EL (cell line): ENCODE measurements at regions not wholly inside any gene's neighbourhood (a gene's known extent, or its start where the extent isn't known, plus 50 kb on each side); places are given as distances from the start of the nearest gene placed in this dataset.
A peak's percentile ranks its signal among the peaks of the same experiment; 100 is the strongest.
"Not testable (repeated sequence)": the region's sequence is repeated elsewhere in the genome, so short reads cannot be mapped to it uniquely, and the experiment has no call there.

ENCODE experiments used
- DNase-seq: peaks from one replicate; pipeline ENCODE4 v3.0.0-alpha.2; 2016

GRCh38 chr10:36540611-36541010 lies 584.8 kb upstream of the ANKRD30A start:
- DNase-seq: no peak

GRCh38 chr10:36538953-36539586 lies 586.3 kb upstream of the ANKRD30A start:
- peak; percentile 51 for DNase-seq

- peak; percentile 83 for DNase-seq
Measured at GRCh38 chr10:36534471-36535002, 590.9 kb upstream of the ANKRD30A start.

DNA sequence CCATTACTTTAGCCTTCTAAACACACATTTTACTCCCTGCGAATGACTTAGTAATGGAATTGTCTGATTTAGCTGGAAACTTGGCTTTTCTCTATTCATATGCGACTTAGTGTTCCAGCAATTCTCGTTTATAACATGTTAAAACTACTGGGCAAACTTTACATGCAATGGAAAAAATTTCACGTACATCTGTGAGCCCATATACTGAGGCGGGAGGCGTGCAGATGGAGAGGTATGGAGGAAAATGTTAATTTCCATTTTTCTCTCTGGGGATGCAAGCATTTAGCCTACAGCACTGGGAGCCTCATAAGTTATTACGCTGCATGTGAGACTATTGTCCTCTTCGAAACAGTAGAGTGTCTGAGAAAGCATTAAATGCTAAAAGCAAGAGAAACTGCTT lies 591.5 kb upstream of the ANKRD30A start:
- no peak for DNase-seq

- DNase-seq: no peak
Measured at GRCh38 chr10:36533316-36533715, 592.1 kb upstream of the ANKRD30A start.

DNA sequence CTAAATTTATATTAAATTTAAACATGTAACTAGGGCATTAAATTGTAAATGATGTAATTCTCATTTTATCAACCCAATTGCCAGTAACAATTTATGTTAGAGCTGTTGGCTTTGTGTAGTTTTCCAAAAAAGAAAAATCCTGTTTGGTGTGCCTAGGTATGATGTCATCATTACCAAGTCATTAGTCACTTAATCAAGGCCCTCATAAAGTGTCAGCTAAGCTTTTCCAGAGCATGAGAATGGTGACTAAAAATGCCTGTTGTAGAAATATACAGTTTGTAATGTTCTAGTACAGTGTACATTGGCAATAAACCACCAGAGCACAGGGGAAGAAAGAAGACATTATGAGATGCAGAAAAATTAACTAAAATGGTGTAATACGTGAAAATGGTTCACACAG lies 593.8 kb upstream of the ANKRD30A start:
- DNase-seq: peak; percentile 24

DNA sequence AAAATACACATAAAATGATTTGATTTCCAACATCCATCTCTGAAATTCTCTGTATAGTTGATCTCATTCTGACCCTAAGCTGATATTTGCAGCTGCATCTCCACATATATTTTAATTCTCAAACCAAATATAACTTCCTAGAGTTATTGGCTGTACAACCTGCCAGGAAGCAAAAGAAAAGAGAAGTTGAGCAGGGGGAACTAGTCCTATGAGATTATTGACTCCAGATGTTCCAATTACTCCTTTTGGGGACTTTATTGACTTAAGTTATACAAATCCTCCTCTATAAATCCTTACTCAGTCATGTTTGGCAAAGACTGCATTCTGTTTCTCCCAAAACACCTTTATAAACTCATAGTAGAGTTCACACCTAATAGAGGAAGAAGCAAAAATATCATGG lies 599.4 kb upstream of the ANKRD30A start:
- no peak for DNase-seq

DNA sequence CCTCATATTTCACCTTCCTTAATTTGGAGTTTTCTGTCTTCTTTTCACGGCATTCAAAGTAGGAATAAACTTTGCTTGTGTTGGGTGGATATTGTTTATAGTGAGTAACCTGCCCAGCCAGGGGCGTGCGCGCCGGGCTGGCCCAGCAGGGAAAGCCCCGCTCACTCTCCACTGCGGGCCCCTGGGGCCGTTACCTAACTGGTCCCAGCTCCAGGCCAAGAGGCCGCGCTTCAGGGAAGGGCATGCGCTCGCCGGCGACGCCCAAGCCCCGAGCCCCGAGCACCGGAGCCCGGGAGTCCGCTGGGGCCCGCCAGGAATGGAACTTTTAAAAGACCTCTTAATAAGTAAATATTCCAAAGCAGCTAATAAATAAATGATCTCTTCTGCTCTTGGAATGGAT lies 601.3 kb upstream of the ANKRD30A start:
- DNase-seq: not testable (repeated sequence)

- no peak for DNase-seq
Measured at GRCh38 chr10:36519909-36520308, 605.5 kb upstream of the ANKRD30A start.

- no peak for DNase-seq
Measured at GRCh38 chr10:36516281-36516680, 609.1 kb upstream of the ANKRD30A start.

GRCh38 chr10:36515319-36515718 lies 610.1 kb upstream of the ANKRD30A start:
- DNase-seq: no peak

DNA sequence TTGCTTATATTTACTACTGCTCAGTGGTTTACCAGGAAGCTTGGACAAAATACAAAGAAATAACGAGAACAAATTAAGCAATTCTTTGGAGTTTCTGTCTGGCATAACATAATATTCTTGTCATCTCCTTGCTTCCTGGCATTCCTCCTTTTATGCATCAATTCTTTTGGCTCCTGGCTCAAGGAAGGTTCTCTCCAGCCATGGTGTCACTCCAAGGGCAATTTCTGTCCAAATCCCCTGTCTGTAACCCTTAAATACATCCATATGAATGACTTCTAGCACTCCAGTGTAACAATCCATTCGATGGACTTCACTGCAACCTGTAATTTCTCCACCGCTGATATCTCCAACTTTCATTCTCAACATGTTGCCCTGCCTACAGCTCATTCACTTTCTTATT lies 617.7 kb upstream of the ANKRD30A start:
- DNase-seq: no peak

GRCh38 chr10:36506697-36507496 lies 618.5 kb upstream of the ANKRD30A start:
- no peak for DNase-seq

- DNase-seq: no peak
Measured at GRCh38 chr10:36506261-36506660, 619.1 kb upstream of the ANKRD30A start.

DNA sequence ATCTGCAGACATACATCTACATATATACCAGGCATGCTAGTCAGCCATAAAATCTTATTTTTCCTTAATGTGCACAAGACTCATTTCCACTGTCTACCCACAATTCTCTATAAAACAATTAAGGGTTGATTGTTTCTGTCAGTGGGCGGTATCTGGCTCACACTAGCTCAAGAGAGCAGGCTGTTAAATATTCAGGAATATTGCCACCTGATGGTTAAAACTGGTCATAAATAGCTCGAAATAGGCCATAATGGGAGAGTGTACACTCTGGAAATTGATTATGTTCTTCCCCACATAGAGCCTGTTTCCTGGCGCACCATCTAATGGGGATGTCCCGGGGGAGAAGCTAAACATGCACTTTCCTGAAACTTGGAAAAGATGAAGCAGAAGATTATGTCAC lies 620.6 kb upstream of the ANKRD30A start:
- no peak for DNase-seq

GRCh38 chr10:36500266-36500665 lies 625.1 kb upstream of the ANKRD30A start:
- no peak for DNase-seq

DNA sequence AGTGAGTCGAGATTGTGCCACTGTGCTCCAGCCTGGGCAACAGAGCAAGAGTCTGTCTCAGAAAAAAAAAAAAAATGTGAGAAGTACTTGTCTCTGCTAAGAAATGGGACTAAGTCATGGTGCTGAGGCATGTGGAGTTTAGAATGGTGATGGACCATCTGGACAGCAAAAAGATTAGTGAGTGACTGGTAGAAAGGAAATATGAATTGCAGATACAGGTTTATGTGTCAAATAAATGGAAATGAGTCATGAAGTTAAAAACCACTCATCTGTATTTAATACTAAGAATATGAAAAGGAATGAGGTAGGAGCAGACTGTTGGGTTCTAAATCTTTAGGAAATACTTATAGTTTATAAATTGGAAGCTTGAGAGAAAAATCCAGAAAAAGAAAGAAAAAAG lies 625.7 kb upstream of the ANKRD30A start:
- DNase-seq: peak; percentile 2

DNA sequence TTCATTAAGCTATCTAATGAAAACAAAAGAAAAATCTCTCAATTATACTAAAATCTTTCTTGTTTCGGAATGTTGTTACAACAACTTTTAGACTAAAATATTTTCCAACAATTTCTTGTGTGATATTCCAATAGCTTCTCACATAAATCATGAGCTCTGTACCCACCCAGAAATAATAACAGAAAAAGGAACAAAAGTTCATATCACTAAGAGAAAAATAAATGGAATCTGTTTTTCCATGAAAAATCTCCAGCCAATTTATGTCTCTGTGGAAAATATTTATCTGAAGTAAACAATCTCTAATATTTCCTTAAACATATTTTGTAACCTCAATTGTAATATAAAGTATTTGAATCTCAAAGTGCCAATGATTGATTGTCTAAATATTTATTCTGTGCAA lies 628.6 kb upstream of the ANKRD30A start:
- no peak for DNase-seq

DNA sequence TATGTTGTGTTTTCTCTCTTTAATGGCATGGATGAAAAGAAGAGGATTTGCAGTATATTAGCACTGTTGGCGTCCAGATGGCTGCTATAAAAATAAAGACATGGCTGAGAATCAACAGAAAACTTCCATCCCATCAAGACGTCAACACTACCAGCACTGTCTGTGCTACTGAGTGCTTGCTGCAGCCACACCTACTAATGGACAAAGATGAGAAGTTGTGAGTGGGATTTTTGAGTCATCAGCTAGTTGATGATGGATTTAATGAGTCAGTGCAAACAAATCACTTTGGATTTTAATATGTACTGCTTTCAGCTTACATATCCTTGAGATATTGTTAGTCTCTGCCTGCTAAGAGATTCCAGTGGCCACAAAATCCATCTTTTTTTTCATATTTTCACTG lies 631.0 kb upstream of the ANKRD30A start:
- peak; percentile 51 for DNase-seq

DNA sequence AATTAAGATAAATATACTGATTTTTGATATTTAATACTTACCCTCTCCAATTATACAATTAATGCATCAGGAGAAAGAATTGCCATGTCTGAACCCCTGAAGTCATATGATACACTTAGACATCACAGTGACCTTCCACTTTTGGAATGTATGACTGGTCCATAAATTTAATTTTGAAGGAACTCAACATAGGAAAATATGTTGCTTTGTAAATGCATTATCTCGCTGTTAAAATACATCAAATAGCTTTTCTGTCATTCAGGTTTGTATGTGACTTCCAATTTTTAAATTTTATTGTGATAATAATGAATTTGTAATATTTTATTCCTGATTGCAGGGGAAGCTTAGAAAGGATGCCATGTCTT lies 631.9 kb upstream of the ANKRD30A start:
- peak; percentile 40 for DNase-seq

GRCh38 chr10:36492590-36493515 lies 632.5 kb upstream of the ANKRD30A start:
- peak; percentile 34 for DNase-seq

GRCh38 chr10:36491926-36492325 lies 633.5 kb upstream of the ANKRD30A start:
- DNase-seq: no peak

DNA sequence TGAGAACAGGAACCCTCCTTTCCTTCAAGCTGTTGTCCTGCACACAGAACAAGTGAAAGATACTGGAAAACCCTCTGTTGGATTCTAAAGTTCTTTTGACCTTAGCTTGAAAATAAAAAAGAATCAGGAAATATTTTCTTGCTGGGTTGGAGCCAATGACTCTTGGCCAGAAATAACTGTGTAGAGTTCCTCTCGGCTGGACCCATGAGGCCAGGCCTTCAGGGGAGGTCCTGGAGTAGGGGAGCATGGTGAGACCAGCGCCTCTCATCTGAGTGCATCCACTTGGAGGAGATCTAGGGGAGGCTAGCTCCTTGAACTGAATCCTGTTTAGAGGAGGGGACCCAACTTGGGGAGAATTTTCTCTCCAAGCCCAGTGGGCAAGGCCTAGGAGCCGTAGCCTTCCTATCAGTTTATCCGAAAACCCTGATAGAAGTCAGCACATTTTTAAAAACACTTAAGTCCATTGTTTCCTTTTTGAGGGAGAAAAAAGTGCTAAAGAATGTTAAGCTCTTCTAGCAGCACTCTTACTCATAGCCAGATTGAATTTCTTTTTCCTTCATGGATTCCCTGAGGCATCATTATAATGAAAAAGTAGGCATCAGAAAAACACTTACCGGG lies 635.7 kb upstream of the ANKRD30A start:
- DNase-seq: peak; percentile 11
